AG10803 (cell line): ENCODE measurements at regions not wholly inside any gene's neighbourhood (a gene's known extent, or its start where the extent isn't known, plus 50 kb on each side); places are given as distances from the start of the nearest gene placed in this dataset.

ENCODE experiments used
- DNase-seq: peaks from one replicate; pipeline ENCODE4 v3.0.0; 2010; ENCODE audit warnings: low read depth
- H3K4me3 ChIP-seq: 2 replicates; pipeline ENCODE4 v1.5.1; 2011; ENCODE audit warnings: mild to moderate bottlenecking, low read length, control low read depth
- TF ChIP-seq, protein P1 (sequence below): conservative IDR thresholded peaks from 2 replicates; pipeline ENCODE4 v1.5.1; 2011; ENCODE audit warnings: mild to moderate bottlenecking, low read length, control low read depth, inconsistent platforms

DNA sequence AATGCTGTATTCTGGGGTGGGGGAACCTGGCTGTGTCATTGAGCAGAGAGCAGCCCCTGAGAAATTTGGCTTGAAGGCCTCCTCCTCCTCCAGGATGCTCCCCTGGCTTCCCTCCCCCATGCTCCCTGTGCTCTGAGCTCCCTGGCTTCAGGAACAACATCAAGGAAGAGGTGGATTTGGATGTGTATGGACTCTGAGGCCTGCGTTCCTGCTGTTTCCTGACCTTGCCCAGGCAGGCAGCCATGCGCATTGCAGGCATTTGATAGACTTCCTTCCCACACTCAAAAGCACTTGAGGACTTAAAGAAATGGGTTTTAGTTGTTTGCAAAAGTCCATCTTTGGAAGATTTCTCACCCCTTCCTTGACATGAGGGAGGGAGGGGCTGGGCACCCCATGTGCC, 1317.1 kb downstream of the BRD1 start:
- TF ChIP-seq, protein P1, sequence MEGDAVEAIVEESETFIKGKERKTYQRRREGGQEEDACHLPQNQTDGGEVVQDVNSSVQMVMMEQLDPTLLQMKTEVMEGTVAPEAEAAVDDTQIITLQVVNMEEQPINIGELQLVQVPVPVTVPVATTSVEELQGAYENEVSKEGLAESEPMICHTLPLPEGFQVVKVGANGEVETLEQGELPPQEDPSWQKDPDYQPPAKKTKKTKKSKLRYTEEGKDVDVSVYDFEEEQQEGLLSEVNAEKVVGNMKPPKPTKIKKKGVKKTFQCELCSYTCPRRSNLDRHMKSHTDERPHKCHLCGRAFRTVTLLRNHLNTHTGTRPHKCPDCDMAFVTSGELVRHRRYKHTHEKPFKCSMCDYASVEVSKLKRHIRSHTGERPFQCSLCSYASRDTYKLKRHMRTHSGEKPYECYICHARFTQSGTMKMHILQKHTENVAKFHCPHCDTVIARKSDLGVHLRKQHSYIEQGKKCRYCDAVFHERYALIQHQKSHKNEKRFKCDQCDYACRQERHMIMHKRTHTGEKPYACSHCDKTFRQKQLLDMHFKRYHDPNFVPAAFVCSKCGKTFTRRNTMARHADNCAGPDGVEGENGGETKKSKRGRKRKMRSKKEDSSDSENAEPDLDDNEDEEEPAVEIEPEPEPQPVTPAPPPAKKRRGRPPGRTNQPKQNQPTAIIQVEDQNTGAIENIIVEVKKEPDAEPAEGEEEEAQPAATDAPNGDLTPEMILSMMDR, result no peak
- no peak for DNase-seq
- no peak overlapping the region for H3K4me3 ChIP-seq

DNA sequence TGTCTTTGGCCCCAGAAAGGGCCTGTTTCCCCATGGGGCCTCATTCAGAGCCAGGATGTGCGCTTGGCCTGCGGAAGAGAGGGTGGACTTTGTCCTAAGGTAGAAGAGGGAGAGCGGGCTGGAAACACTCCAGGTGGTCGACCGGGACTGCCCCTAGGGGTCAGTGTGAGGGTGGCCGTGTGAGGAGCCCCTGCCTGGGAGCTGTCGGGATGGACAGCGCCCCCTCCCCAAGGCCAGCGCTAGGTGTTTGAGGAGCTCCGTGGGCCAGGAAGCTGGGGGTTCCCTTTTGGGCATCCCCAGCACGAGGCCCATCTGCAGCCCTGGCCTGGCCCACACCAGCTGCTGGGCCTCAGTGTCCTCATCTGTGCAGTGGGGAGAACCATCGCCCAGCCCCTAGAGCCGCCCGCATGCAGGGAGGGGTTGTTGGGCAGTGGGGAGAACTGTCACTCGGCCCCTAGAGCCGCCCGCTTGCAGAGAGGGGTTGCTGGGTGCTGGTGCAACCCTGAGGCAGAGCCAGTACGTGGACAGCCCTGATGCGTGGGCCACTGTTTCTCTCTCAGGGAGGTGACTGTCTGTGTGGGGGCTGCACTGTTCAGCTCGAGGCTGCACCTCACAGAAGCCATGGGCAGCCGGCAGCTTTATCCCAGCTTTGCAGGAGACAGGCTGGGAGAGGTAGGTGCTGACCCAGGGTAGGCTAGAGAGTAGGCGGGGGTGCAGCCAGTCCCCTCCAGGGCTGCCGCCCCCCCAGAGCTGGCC, 1319.9 kb downstream of the BRD1 start:
- no peak overlapping the region for H3K4me3 ChIP-seq
- TF ChIP-seq, protein P1, result no peak
- no peak for DNase-seq

DNA sequence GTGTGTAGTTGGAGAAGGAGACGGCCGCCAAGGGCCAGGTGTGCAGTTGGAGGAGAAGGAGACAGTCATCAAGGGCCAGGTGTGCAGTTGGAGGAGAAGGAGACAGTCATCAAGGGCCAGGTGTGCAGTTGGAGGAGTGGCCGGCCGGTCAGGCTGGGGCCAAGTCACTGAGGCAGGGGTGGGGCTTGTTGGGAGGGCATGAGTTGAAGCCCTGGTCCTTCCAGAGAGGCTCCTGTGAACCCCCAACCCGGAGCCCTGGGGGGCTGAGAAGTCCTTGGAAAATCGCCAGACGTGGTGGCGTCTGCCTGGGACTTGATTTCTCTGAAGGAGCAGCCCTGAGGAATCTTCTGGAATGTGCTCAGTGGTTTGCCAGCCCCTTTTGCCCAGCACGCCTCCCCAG, 1320.5 kb downstream of the BRD1 start:
- H3K4me3 ChIP-seq, result no peak overlapping the region
- no peak for DNase-seq
- TF ChIP-seq, protein P1, result no peak

DNA sequence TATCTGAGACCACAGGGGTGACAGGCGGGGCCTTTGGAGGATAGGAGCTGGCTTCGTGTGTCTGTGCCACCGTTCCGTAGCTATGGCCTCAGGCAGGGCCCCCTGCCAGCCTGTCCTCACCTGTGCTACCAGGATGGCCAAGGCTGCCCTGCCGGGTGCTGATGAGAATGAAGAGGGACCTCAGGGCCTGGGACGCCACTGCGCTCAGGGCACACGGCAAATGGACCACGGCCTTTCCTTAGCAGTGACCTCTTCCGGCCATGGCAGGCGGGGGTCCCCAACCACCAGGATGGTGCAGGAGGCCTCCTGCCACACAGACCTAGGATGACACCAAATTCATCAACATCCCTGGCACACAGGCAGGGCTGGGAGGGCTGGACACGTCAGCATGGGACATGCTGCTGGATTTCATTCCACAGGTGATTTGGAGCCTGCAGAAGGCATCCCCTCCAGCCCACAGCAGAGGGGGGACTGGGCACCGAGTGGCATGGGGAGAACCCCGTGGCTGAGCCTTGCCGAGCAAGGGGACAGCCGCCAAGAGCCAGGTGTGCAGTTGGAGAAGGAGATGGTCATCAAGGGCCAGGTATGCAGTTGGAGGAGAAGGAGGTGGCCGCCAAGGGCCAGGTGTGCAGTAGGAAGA, 1321.0 kb downstream of the BRD1 start:
- H3K4me3 ChIP-seq, result no peak overlapping the region
- TF ChIP-seq, protein P1, result no peak
- no peak for DNase-seq

DNA sequence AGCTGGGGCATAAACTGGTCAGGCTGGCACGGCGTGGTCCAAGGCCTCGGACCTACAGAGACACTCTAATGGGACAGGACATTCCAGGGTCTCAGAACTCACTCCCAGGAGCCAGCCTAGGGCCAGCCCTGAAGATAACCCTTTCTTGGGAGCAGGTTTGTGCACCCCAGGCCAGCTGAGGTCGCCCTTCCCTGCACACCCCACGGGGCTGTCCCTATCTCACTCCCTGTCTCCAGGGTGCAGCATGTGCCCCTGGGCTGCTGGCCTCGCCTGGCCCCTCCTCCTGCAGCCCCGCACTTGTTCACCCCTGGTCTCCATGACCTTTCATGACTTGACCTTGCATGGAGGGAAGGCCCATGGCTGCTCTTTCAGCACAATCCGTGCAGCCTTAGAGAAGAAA, 1321.8 kb downstream of the BRD1 start:
- TF ChIP-seq, protein P1, result no peak

DNA sequence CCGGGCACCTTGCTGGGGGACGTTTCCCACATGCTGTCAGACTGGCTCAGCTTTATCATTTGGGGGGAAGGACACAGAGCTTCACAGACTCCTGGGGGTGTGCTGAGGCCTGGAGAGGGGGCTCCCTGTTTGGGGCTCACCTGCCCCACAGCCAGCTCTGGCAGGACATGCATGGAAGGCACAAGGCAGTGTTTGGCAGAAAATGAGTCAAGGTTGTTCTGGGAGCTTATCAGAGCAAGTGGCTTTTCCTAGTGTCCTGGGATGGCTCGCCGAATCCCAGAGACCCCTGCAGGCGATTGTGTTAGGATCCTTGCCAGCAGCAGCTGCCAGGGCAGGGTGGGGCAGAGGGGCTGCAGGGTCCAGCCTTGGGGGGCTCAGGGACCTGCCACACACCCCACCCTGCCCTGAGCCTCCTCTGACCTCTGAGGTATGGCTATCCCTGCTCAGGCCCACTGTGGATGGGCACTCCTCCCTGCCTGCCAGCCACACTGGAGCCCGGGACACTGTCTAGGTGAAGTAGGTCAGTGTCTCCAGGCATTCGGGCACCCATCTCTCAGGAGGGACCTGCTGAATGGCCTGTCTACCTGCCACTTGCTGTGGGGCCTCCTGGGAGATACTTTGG, 1323.0 kb downstream of the BRD1 start:
- no peak for DNase-seq
- TF ChIP-seq, protein P1, result no peak
- H3K4me3 ChIP-seq, result no peak overlapping the region

More for the DNA sequence above, 1321.8 kb downstream of the BRD1 start:
- no peak for DNase-seq
- no peak overlapping the region for H3K4me3 ChIP-seq
